ENCODE measurements at regions not wholly inside any gene's neighbourhood (a gene's known extent, or its start where the extent isn't known, plus 50 kb on each side); places are given as distances from the start of the nearest gene placed in this dataset.

DNA sequence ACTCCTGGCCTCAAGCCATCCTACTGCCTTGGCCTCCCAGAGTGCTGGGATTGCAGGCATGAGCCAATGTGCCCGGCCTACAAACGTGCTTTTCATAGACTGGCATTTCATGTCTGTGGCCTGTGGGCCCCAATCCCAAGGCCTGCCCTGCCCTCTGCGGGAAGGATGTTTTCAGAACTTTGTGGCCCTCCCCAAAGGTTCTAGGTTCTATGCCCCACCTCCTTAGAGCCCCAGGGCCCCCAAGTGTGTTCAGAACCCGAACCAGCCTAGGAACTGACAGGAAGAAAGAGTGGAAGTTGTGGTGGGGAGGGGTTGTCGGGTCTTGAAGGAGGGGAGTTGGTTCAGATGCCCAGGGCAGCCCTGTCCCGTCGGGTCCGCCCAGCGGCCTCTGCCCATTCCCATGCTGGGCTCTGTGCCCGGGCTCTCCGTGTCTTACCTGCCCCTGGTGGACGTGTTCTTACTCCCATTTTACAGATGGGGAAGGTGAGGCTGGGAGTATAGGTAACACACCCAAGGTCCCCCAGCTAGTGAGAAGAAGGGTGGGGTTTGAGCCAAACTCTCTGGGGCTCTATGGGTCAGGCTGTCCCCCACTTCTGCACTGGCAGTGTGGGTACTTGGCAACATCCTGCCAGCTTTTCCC lies 175.8 kb upstream of the IER5L start:
- DNase-seq = no peak

GRCh38 chr9:129352146-129352865 lies 174.2 kb upstream of the IER5L start:
- DNase-seq = no peak

GRCh38 chr9:129351642-129352145 lies 173.6 kb upstream of the IER5L start:
- no peak for DNase-seq

DNA sequence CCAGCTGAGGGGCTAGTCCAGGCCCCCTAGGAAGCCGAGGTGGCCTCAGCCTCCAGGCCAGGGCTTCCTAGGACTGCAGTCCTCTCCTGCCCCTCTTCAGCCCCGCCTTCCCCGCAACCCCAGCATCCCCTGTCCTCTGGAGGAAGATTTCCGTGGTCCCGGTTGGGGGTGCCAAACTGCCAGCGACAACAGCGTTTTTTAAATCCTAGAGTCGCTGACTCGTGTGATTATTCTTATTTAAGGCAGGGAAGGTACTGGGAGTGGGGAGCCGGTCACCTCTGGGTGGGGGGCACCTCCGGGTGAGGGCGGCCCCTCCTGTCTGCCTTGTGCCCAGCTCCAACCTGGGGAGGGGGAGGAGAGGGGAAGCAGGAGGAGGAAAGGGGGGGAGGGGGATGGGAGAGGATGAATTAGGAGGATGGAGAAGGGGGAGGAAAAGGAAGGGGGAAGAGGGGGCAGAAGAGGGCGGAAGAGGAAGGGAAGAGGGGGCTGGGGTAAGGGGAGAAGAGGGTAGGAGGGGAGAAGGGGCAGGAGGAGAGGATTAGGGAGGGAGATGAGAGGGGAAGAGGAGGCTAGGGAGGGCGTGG lies 173.1 kb upstream of the IER5L start:
- DNase-seq = no peak

DNA sequence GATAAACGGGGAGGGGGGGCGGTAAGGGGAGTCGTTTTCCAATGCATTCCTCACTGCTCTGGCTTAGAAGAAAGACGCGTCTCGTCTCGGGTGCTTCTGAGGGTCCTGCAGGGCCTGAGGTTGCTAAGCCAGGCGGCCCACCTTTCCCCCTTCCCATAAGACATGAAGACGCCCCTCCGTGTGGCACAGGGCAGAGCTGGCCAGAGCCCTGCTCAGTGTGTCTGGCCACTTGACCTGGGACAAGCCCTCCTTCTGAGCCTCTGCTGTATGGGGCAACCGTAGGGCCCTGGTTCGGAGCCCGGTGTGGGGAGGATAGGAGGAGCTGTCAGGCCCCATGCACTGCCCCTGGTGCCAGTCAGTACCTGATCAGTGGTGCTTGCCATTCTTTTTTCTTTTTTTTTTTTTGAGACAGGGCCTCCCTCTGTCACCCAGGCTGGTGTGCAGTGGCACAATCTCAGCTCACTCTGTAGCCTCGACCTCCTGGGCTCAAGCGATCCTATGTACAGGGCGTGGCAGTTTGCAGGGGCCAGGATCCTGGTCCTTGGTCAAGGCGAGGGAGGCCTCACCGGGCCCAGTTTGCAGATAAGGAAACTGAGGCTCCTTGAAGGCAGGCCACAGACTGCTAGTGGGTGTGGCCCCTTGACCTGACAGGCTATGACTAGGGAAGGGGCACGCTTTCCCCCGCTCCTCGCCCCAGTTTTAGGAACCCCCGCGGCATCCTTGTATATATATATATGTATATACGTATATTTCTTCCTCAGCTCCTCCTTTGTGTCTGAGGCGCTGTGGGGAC lies 172.3 kb upstream of the IER5L start:
- no peak for DNase-seq

GRCh38 chr9:129349665-129349947 lies 171.5 kb upstream of the IER5L start:
- no peak for DNase-seq

DNA sequence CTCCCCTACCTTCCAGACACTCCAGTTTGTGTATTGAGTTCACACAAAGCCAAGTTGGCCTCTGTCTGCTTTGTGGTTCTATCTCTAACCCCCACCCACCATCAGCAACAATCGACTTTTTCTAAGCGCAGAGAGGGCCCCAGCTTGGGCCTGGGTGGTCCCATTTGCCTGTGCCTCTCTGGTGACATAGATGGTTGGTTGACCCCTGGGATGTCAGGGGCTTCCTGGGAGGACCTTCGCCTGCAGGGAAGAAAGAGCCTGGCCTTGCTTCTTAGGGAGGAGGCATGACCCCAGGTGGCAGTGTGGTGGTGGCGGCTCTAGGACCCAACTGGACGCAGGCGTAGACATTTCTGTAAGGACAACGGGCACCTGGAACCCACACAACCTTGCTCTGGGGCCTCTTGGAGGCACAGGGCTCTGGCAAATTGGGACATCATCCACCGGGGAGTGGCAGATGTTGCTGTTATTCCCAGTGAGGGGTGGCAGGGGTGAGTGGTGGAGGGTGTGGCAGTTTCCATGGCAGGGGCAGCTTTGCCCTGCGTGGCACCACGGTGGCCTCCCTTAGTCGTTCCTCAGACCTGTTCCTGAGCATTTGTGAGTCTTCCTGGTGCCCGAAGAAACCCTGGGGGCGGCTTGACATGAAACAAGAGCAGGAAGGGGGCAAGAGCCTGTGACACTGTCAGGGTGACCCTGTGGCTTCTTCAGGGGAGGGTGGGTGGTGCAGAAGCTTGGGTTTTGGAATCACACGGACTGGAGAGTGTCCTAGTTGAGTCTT lies 171.0 kb upstream of the IER5L start:
- no peak for DNase-seq

DNA sequence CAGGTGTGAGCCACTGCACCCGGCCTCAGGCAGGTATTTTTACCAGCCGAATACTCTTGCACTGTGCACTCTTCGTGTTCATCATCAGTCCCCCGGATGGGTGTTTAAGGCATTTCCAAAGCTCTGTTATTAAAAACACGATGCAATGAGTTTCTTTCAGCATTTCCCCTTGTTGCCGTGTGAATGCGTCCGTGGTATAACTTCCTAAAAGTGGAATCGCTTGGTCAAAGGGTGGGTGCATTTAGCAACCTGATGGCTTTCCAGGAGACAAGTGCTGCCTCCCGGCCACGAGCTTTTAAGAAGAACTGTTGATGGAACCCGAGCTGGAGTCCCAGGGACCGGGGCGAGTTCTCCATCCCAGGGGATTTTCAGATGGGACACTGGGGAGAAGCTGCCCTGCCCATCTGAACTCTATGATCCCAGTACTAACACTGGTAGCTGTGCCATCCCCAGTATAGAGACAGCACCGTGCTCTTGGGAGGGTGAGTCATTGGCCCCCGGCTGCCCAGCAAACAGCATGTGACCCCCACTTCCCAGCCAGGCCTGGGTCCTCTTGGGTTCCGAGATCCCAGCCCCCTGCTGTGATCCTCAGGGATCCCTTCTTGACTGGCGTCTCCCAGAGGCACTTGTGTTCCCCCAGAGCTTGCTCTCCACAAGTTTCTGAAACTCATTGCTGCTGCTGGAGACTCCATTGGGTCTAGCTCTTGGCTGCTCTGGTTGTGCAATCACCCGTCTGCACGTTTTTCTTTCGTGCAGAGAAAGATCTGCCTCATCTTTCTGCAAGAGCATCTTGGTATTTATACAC lies 169.5 kb upstream of the IER5L start:
- no peak for DNase-seq

GRCh38 chr9:129346046-129346445 lies 168.0 kb upstream of the IER5L start:
- DNase-seq = no peak

DNA sequence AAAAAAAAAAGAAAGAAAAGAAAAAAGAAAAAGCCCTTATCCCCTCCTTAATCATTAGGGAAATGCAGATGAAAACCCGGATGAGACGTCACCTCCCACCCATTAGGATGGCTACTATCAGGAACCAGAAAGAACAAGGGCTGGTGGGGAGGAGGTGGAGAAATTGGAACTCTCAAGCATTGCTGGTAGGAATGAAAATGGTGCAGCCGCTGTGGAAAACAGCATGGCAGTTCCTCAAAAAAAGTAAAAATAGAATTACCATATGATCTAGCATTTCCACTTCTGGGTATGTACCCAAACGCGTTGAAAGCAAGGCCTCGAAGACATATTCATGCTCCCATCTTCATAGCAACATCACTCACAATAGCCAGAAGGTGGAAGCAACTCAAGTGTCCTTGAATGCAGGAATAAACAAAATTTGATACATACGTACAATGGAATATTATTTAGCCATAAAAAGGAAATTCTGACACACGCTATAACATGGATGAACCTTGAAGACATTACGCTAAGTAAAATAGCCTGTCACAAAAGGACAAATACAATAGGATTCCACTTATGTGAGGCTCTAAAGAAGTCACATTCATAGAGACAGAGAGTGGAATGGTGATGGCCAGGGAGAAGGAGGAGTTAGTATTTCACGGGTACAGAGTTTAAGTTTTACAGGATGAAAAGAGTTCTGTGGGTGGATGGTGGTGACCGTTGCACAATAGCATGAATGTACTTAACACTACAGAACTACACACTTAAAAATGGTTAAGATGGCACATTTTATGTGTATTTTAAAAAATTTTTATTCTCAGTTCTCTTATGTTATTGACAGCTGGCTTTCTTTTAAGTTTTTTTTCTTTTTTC lies 166.8 kb upstream of the IER5L start:
- no peak for DNase-seq

GRCh38 chr9:129343424-129344375 lies 165.6 kb upstream of the IER5L start:
- DNase-seq = no peak

DNA sequence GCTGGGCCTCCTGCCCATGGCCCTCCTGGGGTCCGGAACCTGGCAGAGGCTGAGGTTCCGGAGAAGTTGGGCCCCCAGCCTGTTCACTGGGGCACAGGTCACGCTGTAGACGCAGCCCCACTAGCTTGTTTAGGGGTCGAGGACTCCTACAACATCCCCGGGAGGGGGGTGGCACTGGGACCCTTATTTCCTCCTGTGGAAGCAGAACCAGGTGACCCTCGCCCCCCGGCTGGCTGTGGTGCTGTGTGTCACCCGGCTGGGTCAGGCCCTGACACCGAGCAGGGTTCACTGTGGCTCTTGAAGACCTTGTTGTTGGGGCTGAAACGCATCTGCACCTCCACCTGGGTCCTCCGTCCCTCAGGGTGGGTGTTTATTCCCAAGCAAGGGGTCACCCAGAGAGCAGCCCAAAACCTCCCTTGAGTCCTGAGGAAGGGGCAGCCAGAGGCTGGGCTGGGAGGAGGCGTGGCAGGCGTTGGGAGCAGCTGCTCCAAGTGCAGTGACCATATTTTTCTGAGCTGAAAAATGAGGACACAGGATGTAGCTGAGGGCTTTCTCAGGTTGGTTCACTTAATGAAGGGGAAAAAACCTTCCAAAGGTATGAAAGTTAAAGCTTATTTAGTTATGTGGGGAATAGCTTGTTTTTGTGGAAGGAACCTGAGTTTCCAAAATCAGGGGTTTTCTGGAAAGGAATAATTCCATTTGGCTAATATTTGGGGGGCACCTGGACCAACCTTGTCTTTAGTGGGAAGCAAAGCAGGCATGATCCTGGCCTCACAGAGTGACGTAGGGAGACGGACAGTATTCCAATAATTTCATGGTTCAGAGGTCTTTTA lies 164.7 kb upstream of the IER5L start:
- no peak for DNase-seq

DNA sequence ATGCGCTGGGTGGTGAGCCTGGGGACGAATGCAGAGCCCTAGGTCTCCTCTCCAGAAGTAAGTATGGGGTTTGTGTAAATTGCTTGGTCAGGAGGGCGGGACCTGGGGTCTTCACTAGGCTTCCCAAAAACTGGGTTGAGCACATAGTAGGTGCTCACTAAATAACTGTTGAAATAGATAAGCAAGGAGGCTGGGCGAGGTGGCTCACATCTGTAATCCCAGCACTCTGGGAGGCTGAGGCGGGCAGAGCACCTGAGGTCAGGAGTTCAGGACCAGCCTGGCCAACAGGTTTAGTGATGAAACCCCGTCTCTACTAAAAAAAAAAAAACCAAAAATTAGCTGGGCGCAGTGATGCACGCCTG lies 163.9 kb upstream of the IER5L start:
- no peak for DNase-seq

DNA sequence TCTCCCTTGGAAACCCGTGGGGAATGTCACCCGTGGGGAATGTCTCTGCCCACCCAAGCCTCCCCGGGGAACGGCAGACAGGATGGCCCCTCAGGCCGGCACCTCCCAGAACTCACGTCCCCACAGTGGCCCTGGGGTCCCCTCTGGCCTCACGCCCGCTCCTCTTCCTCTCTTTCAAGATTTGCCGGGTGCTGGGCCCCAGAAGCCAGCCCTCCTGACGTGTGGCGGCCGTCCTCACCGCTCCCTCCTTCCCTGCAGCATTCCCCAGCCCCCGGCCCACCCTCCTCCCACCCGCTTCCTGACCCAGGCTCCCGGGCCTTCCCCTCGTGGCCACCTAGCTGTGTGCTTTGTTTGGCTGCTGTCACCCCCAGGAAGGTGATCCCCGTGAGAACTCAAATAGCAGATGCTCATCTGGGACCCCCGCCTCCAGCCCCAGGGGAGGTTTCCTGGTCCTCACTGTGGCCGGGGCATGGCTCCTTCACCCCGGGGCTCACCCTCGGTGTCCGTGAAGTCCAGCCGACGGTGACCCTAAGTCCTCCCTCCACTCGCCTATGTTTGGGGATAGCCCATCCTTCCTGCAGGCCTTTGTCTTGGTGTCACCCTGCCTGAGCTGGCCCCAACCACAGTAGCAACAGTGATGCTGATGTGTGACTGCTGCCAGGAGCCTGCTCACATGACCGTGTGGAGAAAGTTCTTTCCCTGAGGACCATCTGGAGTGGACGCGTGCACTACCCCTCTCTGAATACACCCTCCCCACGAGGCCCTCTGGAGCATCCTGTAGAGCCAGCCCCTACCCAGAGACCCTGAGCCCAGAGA lies 163.3 kb upstream of the IER5L start:
- DNase-seq = no peak

GRCh38 chr9:129340427-129341170 lies 162.5 kb upstream of the IER5L start:
- no peak for DNase-seq

DNA sequence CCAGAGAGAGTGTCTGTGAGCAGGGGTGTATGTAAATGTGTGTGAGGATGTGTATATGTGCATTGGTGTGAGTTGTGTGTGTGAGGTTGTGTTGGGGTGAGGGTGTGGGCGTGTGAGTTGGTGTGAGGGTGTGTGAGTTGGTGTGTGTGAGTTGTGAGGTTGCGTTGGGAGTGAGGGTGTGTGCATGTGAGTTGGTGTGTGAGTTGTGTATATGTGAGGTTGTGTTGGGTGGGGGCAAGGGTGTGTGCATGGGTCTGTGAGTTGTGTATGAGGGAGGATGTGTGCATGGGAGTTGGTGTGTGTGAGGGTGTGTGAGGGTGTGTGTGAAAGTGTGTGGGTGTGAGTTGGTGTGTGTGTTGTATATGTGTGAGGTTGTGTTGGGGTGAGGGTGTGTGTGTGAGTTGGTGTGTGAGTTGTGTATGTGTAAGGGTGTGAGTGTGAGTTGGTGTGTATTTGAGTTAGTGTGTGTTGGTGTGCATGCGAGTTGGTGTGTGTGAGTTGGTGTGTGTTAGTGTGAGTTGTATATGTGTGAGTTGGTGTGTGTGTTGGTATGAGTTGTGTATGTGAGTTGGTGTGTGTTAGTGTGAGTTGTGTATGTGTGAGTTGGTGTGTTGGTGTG lies 161.6 kb upstream of the IER5L start:
- DNase-seq = no peak
